ENCODE measurements at regions not wholly inside any gene's neighbourhood (a gene's known extent, or its start where the extent isn't known, plus 50 kb on each side); places are given as distances from the start of the nearest gene placed in this dataset.
"Not testable (repeated sequence)": the region's sequence is repeated elsewhere in the genome, so short reads cannot be mapped to it uniquely, and the experiment has no call there.

DNA sequence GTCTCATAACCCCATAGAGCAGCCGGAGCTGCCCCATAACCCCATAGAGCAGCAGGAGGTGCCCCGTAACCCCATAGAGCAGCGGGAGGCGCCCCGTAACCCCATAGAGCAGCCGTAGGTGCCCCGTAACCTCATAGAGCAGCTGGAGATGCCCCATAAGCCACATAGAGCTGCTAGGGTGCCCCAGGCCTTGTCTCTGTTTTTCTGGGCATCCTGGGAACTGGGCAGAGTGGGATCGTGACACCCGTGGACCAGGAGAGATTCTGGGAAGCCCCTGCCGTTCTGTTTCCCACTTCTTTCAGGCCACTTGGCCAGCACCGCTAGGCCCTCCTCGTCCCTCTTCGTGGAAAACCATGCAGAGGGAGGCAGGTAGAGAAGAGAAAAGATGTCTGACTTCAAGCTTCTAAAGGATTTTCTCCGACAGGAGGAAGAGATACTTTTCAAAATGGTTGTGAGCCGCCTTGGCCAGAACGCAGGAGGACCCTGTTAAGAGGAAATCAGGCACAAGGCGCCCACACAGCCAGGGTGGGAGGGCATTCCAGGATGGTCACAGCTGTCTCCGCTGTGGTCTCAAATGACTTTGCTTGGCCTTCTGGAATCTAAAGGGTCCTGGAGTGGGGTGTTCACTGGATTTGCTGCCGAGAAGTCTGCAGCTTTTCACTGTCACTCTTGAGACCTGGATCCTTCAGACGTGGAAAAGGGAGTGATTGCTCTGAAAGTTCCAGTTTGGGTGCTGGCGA lies 171.8 kb downstream of the NPIPB11 start:
- DNase-seq (ENCODE audit: low spot score), result not testable (repeated sequence)

- DNase-seq (ENCODE audit: low spot score), result not testable (repeated sequence)
Observed at GRCh38 chr16:29233705-29234404, 172.7 kb downstream of the NPIPB11 start.

DNA sequence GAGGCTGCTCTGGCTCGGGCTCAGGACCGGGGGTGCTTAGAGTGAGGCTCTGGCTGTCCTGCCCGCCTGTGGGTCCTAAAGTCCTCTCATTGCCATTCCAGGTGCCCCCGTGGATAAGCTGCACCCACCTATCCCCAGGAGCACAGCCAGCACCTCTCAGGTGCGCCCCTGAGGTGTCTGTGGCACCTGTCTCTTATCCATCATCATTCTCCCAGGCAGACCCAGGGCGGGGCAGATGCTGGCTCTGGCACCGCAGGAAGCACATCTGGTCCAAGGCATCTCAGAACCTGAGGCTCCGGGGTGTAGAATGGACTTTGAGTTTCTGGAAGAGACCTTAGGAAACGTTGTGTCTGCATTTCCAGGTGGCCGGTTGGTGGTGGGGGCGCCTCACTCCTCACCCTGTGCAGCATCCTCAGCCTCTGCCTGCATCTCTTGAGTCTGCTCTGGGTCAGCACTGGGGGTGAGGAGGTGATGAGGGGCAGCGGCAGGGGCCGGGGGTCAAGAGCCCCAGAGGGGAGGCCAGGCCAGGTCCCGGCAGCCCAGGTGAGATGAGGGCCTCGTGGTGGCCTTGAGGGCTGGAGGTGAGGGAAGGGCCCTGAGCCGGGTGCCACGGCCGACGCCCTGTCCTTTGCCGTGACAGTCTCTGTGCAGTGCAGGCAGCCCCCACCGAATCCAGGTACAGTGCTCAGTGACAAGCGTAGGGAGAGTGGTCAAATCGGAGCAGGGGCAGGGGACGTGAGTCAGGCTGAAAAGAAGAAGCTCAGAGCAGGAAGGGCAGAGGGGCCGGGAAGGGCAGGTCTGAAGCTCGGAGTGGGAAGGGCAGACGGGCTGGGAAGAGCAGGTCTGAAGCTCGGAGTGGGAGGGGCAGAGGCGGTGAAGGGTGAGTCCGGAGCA lies 173.5 kb downstream of the NPIPB11 start:
- no peak for DNase-seq (ENCODE audit: low spot score)

DNA sequence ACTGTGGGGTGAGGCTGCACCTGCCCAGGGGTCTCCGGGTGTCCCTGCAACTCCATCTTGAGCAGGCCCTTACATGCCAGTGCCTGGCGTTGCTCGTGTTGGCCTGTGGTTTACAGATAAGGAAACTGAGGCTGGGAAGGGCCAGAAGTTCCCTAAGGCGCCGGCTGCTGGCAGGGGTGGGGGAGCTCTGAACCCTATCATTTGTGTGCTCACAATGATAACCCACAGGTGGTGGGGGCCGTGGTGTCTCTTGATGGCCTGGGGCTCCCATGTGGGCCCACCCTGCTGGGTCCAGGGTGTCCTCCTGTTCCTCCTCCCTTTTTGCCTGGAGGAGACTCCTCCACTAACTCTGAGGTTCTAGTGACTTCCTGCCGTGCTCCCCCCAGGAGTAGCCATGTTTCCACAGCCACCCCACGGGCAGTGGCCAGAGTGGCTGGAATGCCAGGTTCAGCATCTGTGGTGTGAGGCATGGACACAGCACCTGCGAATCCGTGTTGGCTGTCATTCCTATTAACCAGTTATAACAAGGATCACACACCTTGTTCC lies 174.3 kb downstream of the NPIPB11 start:
- DNase-seq (ENCODE audit: low spot score), result not testable (repeated sequence)

GRCh38 chr16:29231244-29231643 lies 175.3 kb downstream of the NPIPB11 start:
- no peak for DNase-seq (ENCODE audit: low spot score)

GRCh38 chr16:29230671-29231096 lies 175.8 kb downstream of the NPIPB11 start:
- DNase-seq (ENCODE audit: low spot score), result no peak

- DNase-seq (ENCODE audit: low spot score), result not testable (repeated sequence)
Observed at GRCh38 chr16:29230006-29230668, 176.4 kb downstream of the NPIPB11 start.

- DNase-seq (ENCODE audit: low spot score), result not testable (repeated sequence)
Observed at GRCh38 chr16:29229616-29230005, 176.9 kb downstream of the NPIPB11 start.

DNA sequence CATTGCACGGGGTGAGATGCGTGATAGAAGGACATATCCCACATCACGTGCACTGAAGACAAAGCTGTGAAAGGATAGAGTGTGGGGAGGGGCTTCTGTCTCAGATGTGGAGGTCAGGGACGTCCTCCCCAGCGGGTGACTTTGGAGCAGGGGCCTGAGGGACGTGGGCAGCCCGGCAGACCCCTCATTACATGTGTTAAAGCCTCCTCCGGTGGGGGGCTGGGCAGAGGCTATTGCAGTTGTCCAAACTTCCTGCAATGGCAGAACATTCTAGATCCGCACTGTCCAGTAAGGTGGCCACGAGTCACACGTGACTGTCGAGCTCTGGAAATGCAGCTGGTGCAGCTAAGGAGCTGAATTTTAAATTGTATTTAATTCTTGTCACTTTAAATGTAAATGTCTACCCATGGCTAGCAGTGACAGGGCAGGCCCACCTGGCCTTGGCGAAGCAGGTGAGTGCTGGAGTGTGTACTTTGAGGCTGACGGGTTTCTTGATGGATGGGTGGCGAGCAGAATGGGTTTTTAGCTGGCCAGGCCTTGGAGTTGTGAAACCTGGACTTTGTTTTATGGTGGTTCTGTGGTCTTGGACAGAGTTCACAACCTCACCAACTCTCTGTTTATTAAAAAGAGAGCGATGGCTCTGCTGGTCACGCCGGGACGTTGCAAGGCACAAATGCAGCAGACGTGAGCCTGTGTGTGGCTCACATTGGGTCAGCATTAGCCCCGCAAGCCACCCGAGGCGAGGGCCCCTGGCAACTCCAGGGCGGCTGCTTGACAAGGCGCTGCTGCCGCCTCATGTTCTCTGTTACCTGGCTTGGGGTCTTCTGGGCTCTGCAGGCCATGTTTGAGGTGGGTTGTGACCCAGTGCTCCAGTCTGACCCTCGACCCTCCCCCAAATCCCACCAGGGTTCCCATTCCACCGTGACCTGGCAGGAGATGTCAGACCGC lies 177.6 kb downstream of the NPIPB11 start:
- not testable (repeated sequence) for DNase-seq (ENCODE audit: low spot score)

DNA sequence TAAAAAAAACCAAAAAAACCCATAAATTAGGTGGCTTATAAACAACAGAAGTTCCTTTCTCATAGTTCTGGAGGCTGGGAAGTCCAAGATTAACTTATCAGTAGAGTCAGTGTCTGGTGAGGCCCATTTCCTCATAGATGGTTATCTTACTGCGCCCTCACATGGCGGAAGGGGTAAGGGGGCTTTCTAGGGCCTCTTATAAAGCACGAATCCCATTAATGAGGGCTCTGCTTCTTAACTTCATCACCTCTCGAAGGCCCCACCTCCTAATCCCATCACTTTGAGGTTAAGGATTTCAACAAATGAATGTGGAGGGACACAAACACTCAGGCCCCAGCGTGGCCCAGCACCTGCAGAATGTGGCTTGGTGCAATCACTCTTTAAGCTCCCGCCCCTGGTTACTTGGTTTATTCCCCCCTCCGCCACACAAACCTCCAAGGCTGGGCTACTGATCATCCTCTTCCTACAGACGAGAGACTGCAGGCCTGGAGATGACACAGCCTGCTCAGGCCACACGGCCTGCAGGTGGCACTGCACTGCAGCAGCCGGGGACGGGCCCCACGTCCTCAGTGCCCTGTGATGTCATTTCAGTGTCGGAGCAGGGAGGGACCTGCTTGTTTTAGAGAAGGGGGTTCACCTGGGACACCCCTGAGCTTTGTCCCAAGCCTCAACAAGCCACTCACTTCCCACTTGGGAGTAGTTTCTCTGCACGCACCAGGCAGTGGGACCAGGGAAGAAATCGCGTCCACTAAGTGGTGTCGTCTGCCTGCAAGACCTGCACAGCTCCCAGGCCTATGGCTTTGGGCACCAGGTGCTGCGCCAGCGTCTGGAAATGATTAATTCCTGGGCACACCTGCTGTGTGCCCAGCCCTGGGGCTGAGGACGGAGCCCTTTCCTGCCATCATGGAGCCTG lies 178.5 kb downstream of the NPIPB11 start:
- peak; percentile 47 for DNase-seq (ENCODE audit: low spot score)

- no peak for DNase-seq (ENCODE audit: low spot score)
Observed at GRCh38 chr16:29226782-29227181, 179.7 kb downstream of the NPIPB11 start.

DNA sequence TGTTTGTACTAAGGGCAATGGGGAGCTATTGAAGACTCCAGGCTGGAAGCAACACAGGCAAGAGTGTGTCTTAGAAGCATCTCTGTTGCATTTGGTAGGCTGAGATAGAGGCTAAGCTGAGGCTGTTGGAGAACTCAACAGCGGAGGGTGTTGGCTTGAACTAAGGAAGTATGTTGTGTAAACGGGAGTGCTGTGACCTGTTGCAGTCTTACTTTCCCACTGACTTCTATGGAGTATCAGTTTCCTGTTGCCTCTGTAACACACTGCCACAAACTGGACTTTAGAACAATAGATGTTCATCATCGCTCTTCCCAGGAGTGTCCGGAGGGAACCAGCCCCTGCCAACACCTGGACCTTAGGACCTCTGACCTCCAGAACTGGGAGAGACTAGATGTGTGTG lies 181.8 kb downstream of the NPIPB11 start:
- DNase-seq (ENCODE audit: low spot score), result not testable (repeated sequence)

GRCh38 chr16:29222615-29223014 lies 183.9 kb downstream of the NPIPB11 start:
- DNase-seq (ENCODE audit: low spot score), result not testable (repeated sequence)

DNA sequence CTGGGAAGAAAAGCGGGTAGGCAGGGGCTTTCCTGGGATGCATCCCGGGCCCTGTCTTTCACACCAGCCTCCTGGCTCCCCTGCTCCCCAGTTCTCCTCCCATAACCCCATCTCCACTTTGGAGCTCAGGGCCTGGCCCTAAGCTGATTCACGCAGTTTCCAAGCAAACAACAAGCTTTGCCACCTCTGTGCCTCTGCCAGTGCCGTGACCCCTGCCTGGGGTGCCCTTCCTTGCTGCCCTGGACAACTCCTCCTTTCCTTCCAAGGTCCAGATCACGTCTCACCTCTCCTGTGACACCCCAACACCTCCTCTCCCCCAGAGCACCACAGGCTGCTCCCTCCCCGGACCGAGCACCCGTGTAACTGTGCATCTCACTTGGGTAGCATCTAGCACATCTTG lies 184.5 kb downstream of the NPIPB11 start:
- not testable (repeated sequence) for DNase-seq (ENCODE audit: low spot score)

GRCh38 chr16:29221281-29221955 lies 185.1 kb downstream of the NPIPB11 start:
- DNase-seq (ENCODE audit: low spot score), result not testable (repeated sequence)

- DNase-seq (ENCODE audit: low spot score), result not testable (repeated sequence)
Observed at GRCh38 chr16:29220647-29221191, 185.8 kb downstream of the NPIPB11 start.

DNA sequence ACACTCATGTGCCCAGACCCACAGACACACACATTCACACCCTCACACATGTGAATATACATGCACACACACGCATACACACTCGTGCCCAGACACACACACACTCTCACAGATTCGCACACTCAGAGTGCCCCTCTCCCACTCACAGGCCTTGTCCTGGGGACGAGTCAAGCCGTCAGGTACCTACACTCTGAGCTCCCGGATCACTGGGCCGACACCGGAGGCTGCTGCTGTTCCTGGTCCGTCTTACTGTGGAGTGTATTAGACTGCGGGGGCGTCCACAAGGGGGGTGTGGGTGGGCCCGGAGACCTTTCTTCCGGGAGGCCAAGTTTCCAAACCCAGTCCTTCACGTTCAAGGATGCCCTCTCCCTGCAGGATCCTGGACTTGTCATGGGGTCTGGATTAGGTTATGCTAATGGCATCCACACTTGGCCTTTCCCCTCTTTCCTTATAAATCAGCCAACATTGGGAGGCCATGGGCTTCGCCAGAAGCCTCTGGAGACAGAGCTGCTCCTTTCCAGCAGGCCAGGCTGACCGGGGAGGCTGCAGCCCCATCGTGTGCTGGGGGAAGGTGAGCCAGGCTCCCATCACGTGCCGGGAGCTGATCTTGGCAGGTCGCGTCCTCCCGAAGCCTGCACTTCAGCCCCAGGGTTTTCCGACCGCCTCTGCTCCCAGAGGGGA lies 186.4 kb downstream of the NPIPB11 start:
- DNase-seq (ENCODE audit: low spot score), result not testable (repeated sequence)

DNA sequence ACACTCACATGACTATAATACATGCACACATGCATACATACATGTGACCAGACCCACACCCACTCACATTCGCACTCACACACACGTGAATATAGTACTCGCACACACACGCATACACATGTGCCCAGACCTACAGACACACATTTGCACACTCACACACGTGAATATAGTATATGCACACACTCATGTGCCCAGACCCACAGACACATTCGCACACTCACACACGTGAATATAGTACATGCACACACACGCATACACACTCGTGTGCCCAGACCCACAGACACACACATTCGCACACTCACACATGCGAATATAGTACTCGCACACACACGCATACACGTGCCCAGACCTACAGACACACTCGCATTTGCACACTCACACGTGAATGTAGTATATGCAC lies 186.9 kb downstream of the NPIPB11 start:
- DNase-seq (ENCODE audit: low spot score), result not testable (repeated sequence)

Data from CD4-positive, alpha-beta T cell treated with Interleukin-15 for 4 hours (primary cell).